ENCODE measurements at regions not wholly inside any gene's neighbourhood (a gene's known extent, or its start where the extent isn't known, plus 50 kb on each side); places are given as distances from the start of the nearest gene placed in this dataset.
A peak's percentile ranks its signal among the peaks of the same experiment; 100 is the strongest.
"Not testable (repeated sequence)": the region's sequence is repeated elsewhere in the genome, so short reads cannot be mapped to it uniquely, and the experiment has no call there.

GRCh38 chr1:14392161-14392858 is 206.2 kb upstream of the KAZN start:
- DNase-seq (ENCODE audit: low read depth in 2 of 2) = no peak

- no peak for DNase-seq (ENCODE audit: low read depth in 2 of 2)
Measured at GRCh38 chr1:14392859-14393365, 205.6 kb upstream of the KAZN start.

- DNase-seq (ENCODE audit: low read depth in 2 of 2) = no peak
Measured at GRCh38 chr1:14396100-14396499, 202.4 kb upstream of the KAZN start.

- no peak for DNase-seq (ENCODE audit: low read depth in 2 of 2)
Measured at GRCh38 chr1:14403961-14404645, 194.4 kb upstream of the KAZN start.

- no peak for DNase-seq (ENCODE audit: low read depth in 2 of 2)
Measured at GRCh38 chr1:14404862-14405301, 193.6 kb upstream of the KAZN start.

GRCh38 chr1:14412235-14412634 is 186.2 kb upstream of the KAZN start:
- no peak for DNase-seq (ENCODE audit: low read depth in 2 of 2)

- DNase-seq (ENCODE audit: low read depth in 2 of 2) = no peak
Measured at GRCh38 chr1:14413819-14414490, 184.5 kb upstream of the KAZN start.

GRCh38 chr1:14415396-14415795 is 183.1 kb upstream of the KAZN start:
- DNase-seq (ENCODE audit: low read depth in 2 of 2) = peak in 1 of 2 experiments; percentile 0

- not testable (repeated sequence) for DNase-seq (ENCODE audit: low read depth in 2 of 2)
Measured at GRCh38 chr1:14419778-14420218, 178.7 kb upstream of the KAZN start.

- DNase-seq (ENCODE audit: low read depth in 2 of 2) = no peak
Measured at GRCh38 chr1:14420686-14421085, 177.8 kb upstream of the KAZN start.

- no peak for DNase-seq (ENCODE audit: low read depth in 2 of 2)
Measured at GRCh38 chr1:14421295-14421976, 177.0 kb upstream of the KAZN start.

- DNase-seq (ENCODE audit: low read depth in 2 of 2) = no peak
Measured at GRCh38 chr1:14421977-14422609, 176.4 kb upstream of the KAZN start.

- no peak for DNase-seq (ENCODE audit: low read depth in 2 of 2)
Measured at GRCh38 chr1:14424325-14425002, 174.0 kb upstream of the KAZN start.

GRCh38 chr1:14426854-14427253 is 171.6 kb upstream of the KAZN start:
- DNase-seq (ENCODE audit: low read depth in 2 of 2) = no peak

GRCh38 chr1:14429577-14429976 is 168.9 kb upstream of the KAZN start:
- no peak for DNase-seq (ENCODE audit: low read depth in 2 of 2)

- DNase-seq (ENCODE audit: low read depth in 2 of 2) = not testable (repeated sequence)
Measured at GRCh38 chr1:14432728-14433127, 165.8 kb upstream of the KAZN start.

GRCh38 chr1:14435368-14436023 is 163.0 kb upstream of the KAZN start:
- DNase-seq (ENCODE audit: low read depth in 2 of 2) = no peak

GRCh38 chr1:14437417-14437918 is 161.0 kb upstream of the KAZN start:
- no peak for DNase-seq (ENCODE audit: low read depth in 2 of 2)

- no peak for DNase-seq (ENCODE audit: low read depth in 2 of 2)
Measured at GRCh38 chr1:14438127-14438769, 160.2 kb upstream of the KAZN start.

GRCh38 chr1:14439015-14439414 is 159.5 kb upstream of the KAZN start:
- no peak for DNase-seq (ENCODE audit: low read depth in 2 of 2)

Data from stimulated activated CD4-positive, alpha-beta T cell treated with anti-CD3 and anti-CD28 coated beads, Interleukin-12 subunit alpha, Interleukin-12 subunit beta, amount 100 ng/mL, for 24 hours (primary cell).